Thyroid gland (tissue), 4 donors: ENCODE measurements at regions not wholly inside any gene's neighbourhood (a gene's known extent, or its start where the extent isn't known, plus 50 kb on each side); places are given as distances from the start of the nearest gene placed in this dataset.

Source experiments
- DNase-seq, 2 donors: peaks; one replicate each; pipeline ENCODE4 v3.0.0-alpha.2; 2019
- H3K27ac ChIP-seq, 3 donors: fragments of 200-600 bp; sonication (generic); 1 replicate in 2 of 3; 2 replicates in 1 of 3; pipeline ENCODE4 v1.5.1; 2016 to 2019; ENCODE audit warnings: mild to moderate bottlenecking in 1 of 3, moderate library complexity in 1 of 3
- H3K27me3 ChIP-seq: fragments of 200-600 bp; sonication (generic); one replicate; pipeline ENCODE4 v1.5.1; 2019
- H3K36me3 ChIP-seq, 2 donors: fragments of 200-600 bp; sonication (generic); one replicate each; pipeline ENCODE4 v1.5.1; 2016 to 2019
- H3K4me1 ChIP-seq, 2 donors: fragments of 200-600 bp; sonication (generic); one replicate each; pipeline ENCODE4 v1.5.1; 2017 to 2019
- H3K4me3 ChIP-seq, 3 donors: fragments of 200-600 bp; sonication (generic); replicated peaks in 1 of 3; 1 replicate in 2 of 3; 2 replicates in 1 of 3; pipeline ENCODE4 v1.5.1; 2016; ENCODE audit warnings: mild to moderate bottlenecking in 1 of 3
- H3K9me3 ChIP-seq: fragments of 200-600 bp; sonication (generic); one replicate; pipeline ENCODE4 v1.5.1; 2017
- POLR2A ChIP-seq, 2 donors: fragments of 450-650 bp; IDR thresholded peaks; one replicate each; pipeline ENCODE4 v1.6.1; 2017; ENCODE audit warnings: antibody characterized with exemption in 2 of 2, mild to moderate bottlenecking in 2 of 2, moderate library complexity in 1 of 2
- WGBS, 2 donors: methylation state at CpG; one replicate each; pipeline ENCODE4 v1.1.5; 2017; 5-methylcytosine and 5-hydroxymethylcytosine counted together
- intact Hi-C: fragments of 100-400 bp; cut with DNase I; formaldehyde crosslinking; loops from one replicate; pipeline ENCODE4 v1.15.1; 2023
- TF ChIP-seq, protein P1 (sequence below), 6 experiments: fragments of 200-600 bp in 3 of 6; fragments of 450-650 bp in 3 of 6; sonication (generic) in 3 of 6; IDR thresholded peaks; one replicate each; pipeline ENCODE4 v1.5.1; 2016 to 2019; ENCODE audit warnings: antibody characterized with exemption in 6 of 6, mild to moderate bottlenecking in 2 of 6, inconsistent platforms in 1 of 6, moderate library complexity in 1 of 6

DNA sequence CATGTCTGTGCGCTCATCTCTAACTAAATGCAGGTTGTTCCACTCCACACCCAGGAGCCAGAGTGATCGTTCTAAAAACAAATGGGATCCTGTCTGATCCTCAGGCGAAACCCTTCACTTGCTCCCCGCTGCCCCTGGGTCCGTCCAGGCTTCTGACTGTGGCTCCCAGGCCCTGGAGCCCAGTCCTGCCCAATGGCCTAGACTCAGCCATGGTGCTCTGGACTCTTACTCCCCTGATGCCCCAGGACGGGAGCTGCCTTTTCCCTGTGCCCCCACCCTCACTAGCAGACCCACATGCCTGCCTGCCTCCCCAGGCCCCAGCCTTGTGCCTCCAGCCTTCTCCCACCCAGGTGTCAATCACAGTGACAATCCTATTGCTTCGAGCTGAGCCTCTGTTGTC lies 256.7 kb downstream of the BMP7 start:
- no peaks in the 10 kb centered on the region for H3K27me3 ChIP-seq
- peaks cover 0 to 5% of the 10 kb centered on the region in 2 donors for H3K4me1 ChIP-seq
- WGBS, 2 donors = 75 to 82% methylated on average over 7 of the region's 7 CpGs
- no peak overlapping the region for H3K27ac ChIP-seq
- H3K36me3 ChIP-seq = no peaks in the 10 kb centered on the region
- no peak overlapping the region for H3K4me3 ChIP-seq
- TF ChIP-seq, protein P1, sequence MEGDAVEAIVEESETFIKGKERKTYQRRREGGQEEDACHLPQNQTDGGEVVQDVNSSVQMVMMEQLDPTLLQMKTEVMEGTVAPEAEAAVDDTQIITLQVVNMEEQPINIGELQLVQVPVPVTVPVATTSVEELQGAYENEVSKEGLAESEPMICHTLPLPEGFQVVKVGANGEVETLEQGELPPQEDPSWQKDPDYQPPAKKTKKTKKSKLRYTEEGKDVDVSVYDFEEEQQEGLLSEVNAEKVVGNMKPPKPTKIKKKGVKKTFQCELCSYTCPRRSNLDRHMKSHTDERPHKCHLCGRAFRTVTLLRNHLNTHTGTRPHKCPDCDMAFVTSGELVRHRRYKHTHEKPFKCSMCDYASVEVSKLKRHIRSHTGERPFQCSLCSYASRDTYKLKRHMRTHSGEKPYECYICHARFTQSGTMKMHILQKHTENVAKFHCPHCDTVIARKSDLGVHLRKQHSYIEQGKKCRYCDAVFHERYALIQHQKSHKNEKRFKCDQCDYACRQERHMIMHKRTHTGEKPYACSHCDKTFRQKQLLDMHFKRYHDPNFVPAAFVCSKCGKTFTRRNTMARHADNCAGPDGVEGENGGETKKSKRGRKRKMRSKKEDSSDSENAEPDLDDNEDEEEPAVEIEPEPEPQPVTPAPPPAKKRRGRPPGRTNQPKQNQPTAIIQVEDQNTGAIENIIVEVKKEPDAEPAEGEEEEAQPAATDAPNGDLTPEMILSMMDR (IDR thresholded peaks at IDR 0.05) = no peak
- no peak for TF ChIP-seq POLR2A (IDR thresholded peaks at IDR 0.05)
- DNase-seq = no peak
- H3K9me3 ChIP-seq = no peaks in the 10 kb centered on the region
- intact Hi-C loops = no loop called here

DNA sequence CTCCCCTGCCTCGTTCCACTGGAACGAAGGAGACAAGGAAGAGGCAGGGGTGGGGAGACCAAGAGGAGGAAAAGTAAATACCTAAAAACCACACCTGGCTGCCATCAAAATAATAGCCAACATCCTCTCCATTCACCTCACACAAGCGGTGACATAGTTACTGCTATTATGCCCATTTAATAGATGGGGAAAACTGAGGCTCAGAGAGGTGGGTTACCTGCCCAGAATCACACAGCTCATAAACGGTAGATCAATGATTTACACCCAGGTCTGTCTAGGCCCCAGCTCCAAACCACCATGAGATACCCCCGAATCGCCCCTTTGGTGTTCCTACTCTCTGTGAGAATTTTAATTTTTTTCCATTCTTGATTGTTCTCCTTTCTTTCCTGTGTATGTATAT lies 253.8 kb downstream of the BMP7 start:
- TF ChIP-seq, protein P1 (IDR thresholded peaks at IDR 0.05) = no peak
- no peak for TF ChIP-seq POLR2A (IDR thresholded peaks at IDR 0.05)
- Histone ChIP-seq H3K4me3 (no peak overlapping the region), H3K27ac (no peak overlapping the region), H3K36me3 (no peaks in the 10 kb centered on the region), H3K4me1 (peaks cover 0 to 5% of the 10 kb centered on the region in 2 donors), H3K9me3 (no peaks in the 10 kb centered on the region), H3K27me3 (no peaks in the 10 kb centered on the region)
- 91 to 96% methylated on average over 6 of the region's 6 CpGs for WGBS, 2 donors
- no peak for DNase-seq
- intact Hi-C loops = no loop called here

DNA sequence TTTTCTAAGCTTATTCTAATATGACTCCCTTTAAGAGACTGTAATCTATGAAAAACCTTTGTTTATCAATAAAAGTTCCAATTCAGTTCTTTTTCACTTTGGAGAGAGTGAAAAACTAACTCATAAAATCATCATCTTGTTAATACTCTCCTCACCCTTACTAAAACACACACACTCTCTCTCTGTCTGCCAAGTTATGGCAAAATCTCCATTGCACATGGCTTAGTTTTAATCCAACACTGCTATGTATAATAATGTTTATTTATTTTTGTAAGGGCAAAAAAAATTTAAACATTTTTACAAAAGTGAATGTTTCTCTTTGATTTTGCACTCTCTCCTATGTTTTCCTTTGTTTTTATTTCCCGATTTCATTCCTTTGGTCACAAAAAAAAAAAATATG lies 253.2 kb downstream of the BMP7 start:
- 64 to 73% methylated on average over 1 of the region's 1 CpG for whole genome bisulfite sequencing, 2 donors
- no peaks in the 10 kb centered on the region for H3K9me3 ChIP-seq

DNA sequence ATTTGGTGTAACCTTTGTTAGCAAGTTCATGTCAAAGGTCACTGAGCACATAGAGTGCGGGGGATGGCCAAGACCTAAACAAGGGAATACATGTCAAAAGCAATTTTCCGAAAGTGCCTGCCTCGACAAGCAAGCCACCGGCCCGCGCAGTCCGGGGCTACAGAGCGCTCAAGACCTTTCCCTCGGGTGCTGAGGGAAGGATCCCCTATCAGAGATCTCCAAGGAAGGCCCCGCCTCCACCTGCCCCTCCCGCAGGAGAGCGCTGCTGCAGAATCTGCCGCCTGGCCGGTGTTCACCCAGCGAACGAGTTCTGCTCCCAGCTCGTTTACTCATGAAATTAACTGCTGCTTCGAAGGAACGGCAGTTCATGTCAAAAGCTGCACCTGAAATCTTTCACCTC lies 252.7 kb downstream of the BMP7 start:
- whole genome bisulfite sequencing, 2 donors = 9 to 10% methylated on average over 19 of the region's 19 CpGs
- H3K4me3 ChIP-seq = no peak overlapping the region
- no peaks in the 10 kb centered on the region for H3K36me3 ChIP-seq
- peak; percentile 32 to 37 for DNase-seq
- H3K27me3 ChIP-seq = no peaks in the 10 kb centered on the region
- no peaks in the 10 kb centered on the region for H3K9me3 ChIP-seq
- peaks cover 0 to 5% of the 10 kb centered on the region in 2 donors for H3K4me1 ChIP-seq
- intact Hi-C loops = no loop called here
- H3K27ac ChIP-seq = no peak overlapping the region
- TF ChIP-seq, protein P1 (IDR thresholded peaks at IDR 0.05) = no peak
- no peak for TF ChIP-seq POLR2A (IDR thresholded peaks at IDR 0.05)

More for the DNA sequence above, 253.2 kb downstream of the BMP7 start:
- intact Hi-C loops = no loop called here
- Histone ChIP-seq H3K27ac (no peak overlapping the region), H3K4me1 (peaks cover 0 to 5% of the 10 kb centered on the region in 2 donors), H3K27me3 (no peaks in the 10 kb centered on the region), H3K36me3 (no peaks in the 10 kb centered on the region), H3K4me3 (no peak overlapping the region)
- TF ChIP-seq POLR2A (IDR thresholded peaks at IDR 0.05) = no peak
- TF ChIP-seq, protein P1 (IDR thresholded peaks at IDR 0.05) = no peak
- DNase-seq = no peak

DNA sequence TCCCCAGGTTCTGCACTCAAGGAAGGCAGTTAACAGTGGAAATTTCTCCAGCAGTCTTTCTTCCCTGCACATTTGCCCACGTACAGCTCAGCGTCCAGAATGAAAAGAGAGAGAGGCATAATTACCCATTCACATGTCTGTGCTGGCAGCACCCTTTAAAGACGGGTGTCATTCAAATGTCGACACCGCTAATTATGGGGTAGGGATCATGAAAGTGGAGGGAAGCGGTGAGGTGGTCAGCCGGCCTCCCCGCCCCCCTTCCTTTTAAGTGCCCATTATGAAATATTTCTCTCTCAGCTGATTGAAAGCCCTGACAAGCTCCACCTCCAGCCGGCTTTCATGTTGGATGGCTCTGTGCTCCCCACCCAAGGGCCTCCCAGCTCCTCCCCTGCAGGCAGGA lies 246.1 kb downstream of the BMP7 start:
- no peaks in the 10 kb centered on the region for H3K27me3 ChIP-seq
- no peak overlapping the region for H3K4me3 ChIP-seq
- no peaks in the 10 kb centered on the region for H3K9me3 ChIP-seq
- H3K36me3 ChIP-seq = no peaks in the 10 kb centered on the region
- peaks cover 4% of the 10 kb centered on the region in 2 donors for H3K4me1 ChIP-seq
- WGBS, 2 donors = 45 to 51% methylated on average over 9 of the region's 9 CpGs
- intact Hi-C loops = no loop called here
- TF ChIP-seq POLR2A (IDR thresholded peaks at IDR 0.05) = no peak
- TF ChIP-seq, protein P1 (IDR thresholded peaks at IDR 0.05) = no peak
- H3K27ac ChIP-seq = no peak overlapping the region
- DNase-seq = no peak
